ENCODE measurements at regions not wholly inside any gene's neighbourhood (a gene's known extent, or its start where the extent isn't known, plus 50 kb on each side); places are given as distances from the start of the nearest gene placed in this dataset.

GRCh38 chr12:92382383-92382878, 236.8 kb upstream of the BTG1 start:
- 91% methylated on average over 3 of the region's 3 CpGs for WGBS (ENCODE audit: missing lambda C conversion rate)
- CTCF ChIA-PET = no interaction called here
- no peaks in the 10 kb centered on the region for H3K9me3 ChIP-seq
- POLR2A ChIA-PET = no interaction called here
- FAIRE-seq = peak; percentile 13
- no peak for DNase-seq (ENCODE audit: low read depth in 1 of 2, low spot score in 1 of 2)
- no peaks in the 10 kb centered on the region for H3K4me1 ChIP-seq
- no peak for ATAC-seq
- TF ChIP-seq CTCF (IDR thresholded peaks at IDR 0.05) (no peak), RCOR1 (IDR thresholded peaks at IDR 0.05; ENCODE audit: low read depth, low read length) (no peak), ZNF302 (CRISPR knock-in tag; IDR thresholded peaks at IDR 0.05) (no peak), KDM1A (IDR thresholded peaks at IDR 0.05; ENCODE audit: low read depth) (no peak), EHMT2 (IDR thresholded peaks at IDR 0.05; ENCODE audit: low read depth) (no peak), USF2 (IDR thresholded peaks at IDR 0.05) (no peak), HES2 (IDR thresholded peaks at IDR 0.05) (no peak), EHF (CRISPR knock-in tag; IDR thresholded peaks at IDR 0.05) (no peak), HOXB13 (CRISPR knock-in tag; IDR thresholded peaks at IDR 0.05; ENCODE audit: low read depth) (no peak), EP300 (IDR thresholded peaks at IDR 0.05) (no peak)
- H3K4me3 ChIP-seq = no peak overlapping the region
- no peak overlapping the region for H3K4me2 ChIP-seq
- H3K27ac ChIP-seq = no peak overlapping the region

GRCh38 chr12:92381856-92382255, 236.2 kb upstream of the BTG1 start:
- no peak overlapping the region for H3K27ac ChIP-seq
- POLR2A ChIA-PET = no interaction called here
- no peak for DNase-seq (ENCODE audit: low read depth in 1 of 2, low spot score in 1 of 2)
- no peaks in the 10 kb centered on the region for H3K4me1 ChIP-seq
- no peak overlapping the region for H3K4me3 ChIP-seq
- no peak overlapping the region for H3K4me2 ChIP-seq
- no peak for FAIRE-seq
- CTCF ChIA-PET = no interaction called here
- no peaks in the 10 kb centered on the region for H3K9me3 ChIP-seq
- TF ChIP-seq ATOH8 (CRISPR knock-in tag; IDR thresholded peaks at IDR 0.05; ENCODE audit: low read depth) = no peak
- no peak for TF ChIP-seq USF2 (IDR thresholded peaks at IDR 0.05)
- TF ChIP-seq HES2 (IDR thresholded peaks at IDR 0.05) = no peak
- no peak for TF ChIP-seq RARB (CRISPR knock-in tag; IDR thresholded peaks at IDR 0.05)
- no peak for ATAC-seq

- Histone ChIP-seq H3K4me2 (no peak overlapping the region), H3K9me3 (no peaks in the 10 kb centered on the region), H3K4me1 (no peaks in the 10 kb centered on the region), H3K4me3 (no peak overlapping the region), H3K27ac (no peak overlapping the region)
- ChIA-PET CTCF (interaction anchor here (0.7 to 2.1 kb wide), 3 partner anchors 11 to 73 kb away, joined by 3 to 4 read pairs (median 4); no protein-coding TSS in a partner anchor), POLR2A (no interaction called here)
- no peak for FAIRE-seq
- 28% methylated on average over 4 of the region's 4 CpGs for WGBS (ENCODE audit: missing lambda C conversion rate)
- DNase-seq (ENCODE audit: low read depth in 1 of 2, low spot score in 1 of 2) = no peak
- ATAC-seq = no peak
- no peak for TF ChIP-seq CHD4 (IDR thresholded peaks at IDR 0.05; ENCODE audit: borderline replicate concordance)
- TF ChIP-seq HDAC2 (IDR thresholded peaks at IDR 0.05) = no peak
- TF ChIP-seq ELK1 (IDR thresholded peaks at IDR 0.05; ENCODE audit: low read depth, low read length) = no peak
- TF ChIP-seq FOXS1 (CRISPR knock-in tag; IDR thresholded peaks at IDR 0.05) = no peak
- TF ChIP-seq EP300 (IDR thresholded peaks at IDR 0.05) = no peak
- TF ChIP-seq BCL3 (IDR thresholded peaks at IDR 0.05) = no peak
- TF ChIP-seq PBX3 (IDR thresholded peaks at IDR 0.05) = no peak
Observed at GRCh38 chr12:92378682-92379479, 233.2 kb upstream of the BTG1 start.

All from A549 (cell line).